ENCODE measurements at regions not wholly inside any gene's neighbourhood (a gene's known extent, or its start where the extent isn't known, plus 50 kb on each side); places are given as distances from the start of the nearest gene placed in this dataset.

- DNase-seq (ENCODE audit: low spot score), result no peak
- no peak for TF ChIP-seq CTCF (IDR thresholded peaks at IDR 0.05; ENCODE audit: extremely low read depth, insufficient read depth, missing control alignments)
- in situ Hi-C loops (cut with MboI; ENCODE audit: low pct_unique_long_range_greater_than_20kb, low sequenced_read_pairs, unreplicated experiment), result no loop called here
These were observed 118.8 kb upstream of the ZNF217 start for GRCh38 chr20:53712212-53712977.

GRCh38 chr20:53711333-53712211, 117.9 kb upstream of the ZNF217 start:
- DNase-seq (ENCODE audit: low spot score), result no peak
- in situ Hi-C loops (cut with MboI; ENCODE audit: low pct_unique_long_range_greater_than_20kb, low sequenced_read_pairs, unreplicated experiment), result no loop called here
- TF ChIP-seq CTCF (IDR thresholded peaks at IDR 0.05; ENCODE audit: extremely low read depth, insufficient read depth, missing control alignments), result no peak

GRCh38 chr20:53708129-53708968, 114.7 kb upstream of the ZNF217 start:
- in situ Hi-C loops (cut with MboI; ENCODE audit: low pct_unique_long_range_greater_than_20kb, low sequenced_read_pairs, unreplicated experiment), result no loop called here
- peak; percentile 58 for DNase-seq (ENCODE audit: low spot score)
- no peak for TF ChIP-seq CTCF (IDR thresholded peaks at IDR 0.05; ENCODE audit: extremely low read depth, insufficient read depth, missing control alignments)

- in situ Hi-C loops (cut with MboI; ENCODE audit: low pct_unique_long_range_greater_than_20kb, low sequenced_read_pairs, unreplicated experiment), result no loop called here
- no peak for DNase-seq (ENCODE audit: low spot score)
- TF ChIP-seq CTCF (IDR thresholded peaks at IDR 0.05; ENCODE audit: extremely low read depth, insufficient read depth, missing control alignments), result no peak
These were observed 113.9 kb upstream of the ZNF217 start for GRCh38 chr20:53707371-53708055.

- DNase-seq (ENCODE audit: low spot score), result peak; percentile 62
- in situ Hi-C loops (cut with MboI; ENCODE audit: low pct_unique_long_range_greater_than_20kb, low sequenced_read_pairs, unreplicated experiment), result no loop called here
- no peak for TF ChIP-seq CTCF (IDR thresholded peaks at IDR 0.05; ENCODE audit: extremely low read depth, insufficient read depth, missing control alignments)
These were observed 113.1 kb upstream of the ZNF217 start for GRCh38 chr20:53706466-53707370.
